OCI-LY1 (cell line): ENCODE measurements at regions not wholly inside any gene's neighbourhood (a gene's known extent, or its start where the extent isn't known, plus 50 kb on each side); places are given as distances from the start of the nearest gene placed in this dataset.

ENCODE experiments used
- H2AFZ ChIP-seq: fragments of 200-600 bp; sonication (generic), shearing (Covaris generic); 2 replicates; pipeline ENCODE4 v1.6.0; 2014; ENCODE audit warnings: antibody characterized with exemption, mild to moderate bottlenecking, low read length
- H3F3A ChIP-seq: fragments of 200-600 bp; sonication (generic), shearing (Covaris generic); 2 replicates; pipeline ENCODE4 v1.6.0; 2014; ENCODE audit warnings: mild to moderate bottlenecking, antibody characterized with exemption, low read length, moderate library complexity; ENCODE audit not compliant: insufficient read depth
- H3K27ac ChIP-seq: fragments of 200-600 bp; sonication (generic); 2 replicates; pipeline ENCODE4 v1.5.1; 2014; ENCODE audit warnings: low read length, mixed run types, mild to moderate bottlenecking, low read depth; ENCODE audit not compliant: poor library complexity, severe bottlenecking
- H3K27me3 ChIP-seq: fragments of 200-600 bp; sonication (generic); 2 replicates; pipeline ENCODE4 v1.6.0; 2014; ENCODE audit warnings: antibody characterized with exemption, mild to moderate bottlenecking, low read length, moderate library complexity; ENCODE audit not compliant: insufficient read depth
- H3K36me3 ChIP-seq: fragments of 200-600 bp; sonication (generic); 2 replicates; pipeline ENCODE4 v1.6.1; 2014; ENCODE audit warnings: mild to moderate bottlenecking, antibody characterized with exemption, low read length, moderate library complexity, mixed read lengths; ENCODE audit not compliant: insufficient read depth
- H3K4me1 ChIP-seq: fragments of 200-600 bp; sonication (generic); 2 replicates; pipeline ENCODE4 v1.5.1; 2014; ENCODE audit warnings: mild to moderate bottlenecking, low read length, moderate library complexity; ENCODE audit not compliant: insufficient read depth, severe bottlenecking
- H3K4me2 ChIP-seq: fragments of 200-600 bp; sonication (generic), shearing (Covaris generic); 2 replicates; pipeline ENCODE4 v1.6.1; 2014; ENCODE audit warnings: low read length
- H3K4me3 ChIP-seq: fragments of 200-600 bp; sonication (generic); 2 replicates; pipeline ENCODE4 v1.5.1; 2014; ENCODE audit warnings: low read length, low read depth, mild to moderate bottlenecking, mixed read lengths; ENCODE audit not compliant: poor library complexity, severe bottlenecking
- H3K79me2 ChIP-seq: fragments of 200-600 bp; shearing (Covaris generic); 2 replicates; pipeline ENCODE4 v1.6.1; 2016; ENCODE audit warnings: mixed run types, low read length, mixed read lengths; ENCODE audit not compliant: insufficient read depth
- H3K9ac ChIP-seq: fragments of 200-600 bp; sonication (generic), shearing (Covaris generic); 2 replicates; pipeline ENCODE4 v1.6.1; 2014; ENCODE audit warnings: mild to moderate bottlenecking, low read length, mixed read lengths
- H3K9me2 ChIP-seq: fragments of 200-600 bp; sonication (generic), shearing (Covaris generic); 2 replicates; pipeline ENCODE4 v1.6.1; 2014; ENCODE audit warnings: low read depth, mild to moderate bottlenecking, low read length, mixed read lengths
- H3K9me3 ChIP-seq: fragments of 200-600 bp; shearing (Covaris generic); 2 replicates; pipeline ENCODE4 v1.6.1; 2014; ENCODE audit warnings: low read length, mixed read lengths
- H4K20me1 ChIP-seq: fragments of 200-600 bp; sonication (generic), shearing (Covaris generic); 2 replicates; pipeline ENCODE4 v1.6.0; 2016; ENCODE audit warnings: mild to moderate bottlenecking, low read length; ENCODE audit not compliant: insufficient read depth
- CTCF ChIP-seq: fragments of 200-600 bp; sonication (generic), shearing (Covaris generic); IDR thresholded peaks from 2 replicates; pipeline ENCODE4 v1.5.1; 2017; ENCODE audit warnings: mild to moderate bottlenecking, antibody characterized with exemption, low read length, moderate library complexity, mixed read lengths
- EZH2 ChIP-seq: fragments of 200-600 bp; sonication (generic), shearing (Covaris generic); IDR thresholded peaks from 2 replicates; pipeline ENCODE4 v1.8.0; 2017; ENCODE audit warnings: borderline replicate concordance, mixed run types, mild to moderate bottlenecking, antibody characterized with exemption, low read length, moderate library complexity, mixed read lengths

GRCh38 chr16:64136314-64136713 lies 985.5 kb downstream of the CDH11 start:
- no peak overlapping the region for H3K9ac ChIP-seq
- no peaks in the 10 kb centered on the region for H3K36me3 ChIP-seq
- no peak for TF ChIP-seq CTCF
- TF ChIP-seq EZH2: no peak
- no peaks in the 10 kb centered on the region for H4K20me1 ChIP-seq
- H3K27ac ChIP-seq: no peak overlapping the region
- peaks cover 45% of the 10 kb centered on the region for H3K4me1 ChIP-seq
- H3F3A ChIP-seq: no peaks in the 10 kb centered on the region
- H3K4me2 ChIP-seq: no peak overlapping the region
- H2AFZ ChIP-seq: no peak overlapping the region
- H3K9me2 ChIP-seq: no peaks in the 10 kb centered on the region
- H3K79me2 ChIP-seq: no peaks in the 10 kb centered on the region
- no peaks in the 10 kb centered on the region for H3K9me3 ChIP-seq
- no peak overlapping the region for H3K4me3 ChIP-seq
- H3K27me3 ChIP-seq: no peaks in the 10 kb centered on the region

- no peaks in the 10 kb centered on the region for H4K20me1 ChIP-seq
- H3K9ac ChIP-seq: peak overlapping the region; percentile 74
- no peaks in the 10 kb centered on the region for H3K9me2 ChIP-seq
- peaks cover 57% of the 10 kb centered on the region for H3K4me1 ChIP-seq
- no peak overlapping the region for H2AFZ ChIP-seq
- no peaks in the 10 kb centered on the region for H3F3A ChIP-seq
- H3K4me3 ChIP-seq: peak overlapping the region; percentile 56
- peak overlapping the region; percentile 73 for H3K4me2 ChIP-seq
- TF ChIP-seq EZH2: no peak
- no peak for TF ChIP-seq CTCF
- no peaks in the 10 kb centered on the region for H3K27me3 ChIP-seq
- H3K36me3 ChIP-seq: no peaks in the 10 kb centered on the region
- H3K9me3 ChIP-seq: no peaks in the 10 kb centered on the region; the same call in 1 of the 2 replicates
- H3K27ac ChIP-seq: peak overlapping the region; percentile 97
- H3K79me2 ChIP-seq: no peaks in the 10 kb centered on the region
Observed at GRCh38 chr16:64133366-64133765, 988.5 kb downstream of the CDH11 start.

GRCh38 chr16:64132759-64133361 lies 989.0 kb downstream of the CDH11 start:
- Histone ChIP-seq H3K4me1 (peaks cover 52% of the 10 kb centered on the region), H3K4me2 (peak overlapping the region; percentile 73), H3K4me3 (peak overlapping the region; percentile 56), H3K27me3 (no peaks in the 10 kb centered on the region), H3K9ac (peak overlapping the region; percentile 74), H3K9me3 (no peaks in the 10 kb centered on the region; the same call in 1 of the 2 replicates), H3K79me2 (no peaks in the 10 kb centered on the region), H3K36me3 (no peaks in the 10 kb centered on the region), H2AFZ (no peak overlapping the region), H3K9me2 (no peaks in the 10 kb centered on the region), H3F3A (no peaks in the 10 kb centered on the region), H3K27ac (peak overlapping the region; percentile 97), H4K20me1 (no peaks in the 10 kb centered on the region)
- TF ChIP-seq CTCF (no peak), EZH2 (no peak)
